WTC11 (cell line): ENCODE measurements at regions not wholly inside any gene's neighbourhood (a gene's known extent, or its start where the extent isn't known, plus 50 kb on each side); places are given as distances from the start of the nearest gene placed in this dataset.

Source experiments
- AR ChIP-seq: fragments of 250-450 bp; sonication (Bioruptor Pico); IDR thresholded peaks from 2 replicates; pipeline ENCODE4 v1.9.0; 2021; ENCODE audit warnings: mild to moderate bottlenecking
- E2F1 ChIP-seq: sonication (generic); formaldehyde crosslinking; IDR thresholded peaks from 2 replicates; pipeline ENCODE4 v1.8.0; 2022; ENCODE audit warnings: mild to moderate bottlenecking, missing genetic modification reagents
- ETV6 ChIP-seq: sonication (generic); formaldehyde crosslinking; IDR thresholded peaks from 2 replicates; pipeline ENCODE4 v1.8.1; 2022; ENCODE audit warnings: mild to moderate bottlenecking, missing genetic modification reagents
- FOXJ3 ChIP-seq: sonication (generic); formaldehyde crosslinking; IDR thresholded peaks from 2 replicates; pipeline ENCODE4 v1.9.0; 2021; ENCODE audit warnings: missing genetic modification reagents, mild to moderate bottlenecking, borderline replicate concordance
- FOXK1 ChIP-seq: sonication (generic); formaldehyde crosslinking; IDR thresholded peaks from 2 replicates; pipeline ENCODE4 v1.8.0; 2022; ENCODE audit warnings: mild to moderate bottlenecking, moderate library complexity, missing genetic modification reagents
- FOXP1 ChIP-seq: sonication (generic); formaldehyde crosslinking; IDR thresholded peaks from 2 replicates; pipeline ENCODE4 v1.8.0; 2022; ENCODE audit warnings: missing genetic modification reagents, mild to moderate bottlenecking, moderate library complexity, borderline replicate concordance
- GABPB1 ChIP-seq: sonication (generic); formaldehyde crosslinking; IDR thresholded peaks from 2 replicates; pipeline ENCODE4 v1.8.1; 2023; ENCODE audit warnings: mild to moderate bottlenecking, missing genetic modification reagents
- GTF2I ChIP-seq: fragments of 250-450 bp; sonication (Bioruptor Pico); conservative IDR thresholded peaks from 2 replicates; pipeline ENCODE4 v1.4.0; 2021; ENCODE audit warnings: mild to moderate bottlenecking
- MAX ChIP-seq: sonication (generic); formaldehyde crosslinking; IDR thresholded peaks from 2 replicates; pipeline ENCODE4 v1.8.0; 2022; ENCODE audit warnings: mild to moderate bottlenecking, missing genetic modification reagents
- MXD4 ChIP-seq: fragments of 250-450 bp; sonication (Bioruptor Pico); IDR thresholded peaks from 2 replicates; pipeline ENCODE4 v1.8.0; 2021; ENCODE audit warnings: mild to moderate bottlenecking, moderate library complexity, borderline replicate concordance
- MYBL2 ChIP-seq: sonication (generic); formaldehyde crosslinking; IDR thresholded peaks from 2 replicates; pipeline ENCODE4 v1.8.1; 2023; ENCODE audit warnings: mild to moderate bottlenecking, moderate library complexity, missing genetic modification reagents
- NFATC4 ChIP-seq: fragments of 250-450 bp; sonication (Bioruptor Pico); IDR thresholded peaks from 2 replicates; pipeline ENCODE4 v1.9.0; 2021; ENCODE audit warnings: mild to moderate bottlenecking
- NFE2L1 ChIP-seq: sonication (generic); formaldehyde crosslinking; IDR thresholded peaks from 2 replicates; pipeline ENCODE4 v1.8.1; 2023; ENCODE audit warnings: missing genetic modification reagents
- RORB ChIP-seq: fragments of 250-450 bp; sonication (Bioruptor Pico); IDR thresholded peaks from 2 replicates; pipeline ENCODE4 v1.9.0; 2021; ENCODE audit warnings: mild to moderate bottlenecking
- STAT6 ChIP-seq: sonication (generic); formaldehyde crosslinking; conservative IDR thresholded peaks from 2 replicates; pipeline ENCODE4 v1.8.1; 2023; ENCODE audit warnings: mild to moderate bottlenecking, low read depth, missing genetic modification reagents, moderate library complexity
- TCF7 ChIP-seq: sonication (generic); formaldehyde crosslinking; IDR thresholded peaks from 2 replicates; pipeline ENCODE4 v1.8.0; 2022; ENCODE audit warnings: mild to moderate bottlenecking, low read depth, missing genetic modification reagents, moderate library complexity
- TEAD1 ChIP-seq: sonication (generic); formaldehyde crosslinking; IDR thresholded peaks from 2 replicates; pipeline ENCODE4 v1.8.0; 2022; ENCODE audit warnings: mild to moderate bottlenecking, missing genetic modification reagents
- ZBTB21 ChIP-seq: sonication (generic); formaldehyde crosslinking; IDR thresholded peaks from 2 replicates; pipeline ENCODE4 v1.8.1; 2023; ENCODE audit warnings: mild to moderate bottlenecking, missing genetic modification reagents, borderline replicate concordance
- ZNF423 ChIP-seq: fragments of 250-450 bp; sonication (Bioruptor Pico); IDR thresholded peaks from 2 replicates; pipeline ENCODE4 v2.1.2; 2022; ENCODE audit warnings: mild to moderate bottlenecking, moderate library complexity
- TF ChIP-seq, protein P1 (sequence below): fragments of 250-450 bp; sonication (Bioruptor Pico); IDR thresholded peaks from 2 replicates; pipeline ENCODE4 v1.8.0; 2021; ENCODE audit warnings: mild to moderate bottlenecking
- TF ChIP-seq, protein P2 (sequence below): sonication (generic); formaldehyde crosslinking; IDR thresholded peaks from 2 replicates; pipeline ENCODE4 v1.8.1; 2023; ENCODE audit warnings: mild to moderate bottlenecking, missing genetic modification reagents, borderline replicate concordance
- TF ChIP-seq, protein P3 (sequence below): fragments of 250-450 bp; sonication (Bioruptor Pico); conservative IDR thresholded peaks from 2 replicates; pipeline ENCODE4 v1.9.0; 2021; ENCODE audit warnings: mild to moderate bottlenecking

DNA sequence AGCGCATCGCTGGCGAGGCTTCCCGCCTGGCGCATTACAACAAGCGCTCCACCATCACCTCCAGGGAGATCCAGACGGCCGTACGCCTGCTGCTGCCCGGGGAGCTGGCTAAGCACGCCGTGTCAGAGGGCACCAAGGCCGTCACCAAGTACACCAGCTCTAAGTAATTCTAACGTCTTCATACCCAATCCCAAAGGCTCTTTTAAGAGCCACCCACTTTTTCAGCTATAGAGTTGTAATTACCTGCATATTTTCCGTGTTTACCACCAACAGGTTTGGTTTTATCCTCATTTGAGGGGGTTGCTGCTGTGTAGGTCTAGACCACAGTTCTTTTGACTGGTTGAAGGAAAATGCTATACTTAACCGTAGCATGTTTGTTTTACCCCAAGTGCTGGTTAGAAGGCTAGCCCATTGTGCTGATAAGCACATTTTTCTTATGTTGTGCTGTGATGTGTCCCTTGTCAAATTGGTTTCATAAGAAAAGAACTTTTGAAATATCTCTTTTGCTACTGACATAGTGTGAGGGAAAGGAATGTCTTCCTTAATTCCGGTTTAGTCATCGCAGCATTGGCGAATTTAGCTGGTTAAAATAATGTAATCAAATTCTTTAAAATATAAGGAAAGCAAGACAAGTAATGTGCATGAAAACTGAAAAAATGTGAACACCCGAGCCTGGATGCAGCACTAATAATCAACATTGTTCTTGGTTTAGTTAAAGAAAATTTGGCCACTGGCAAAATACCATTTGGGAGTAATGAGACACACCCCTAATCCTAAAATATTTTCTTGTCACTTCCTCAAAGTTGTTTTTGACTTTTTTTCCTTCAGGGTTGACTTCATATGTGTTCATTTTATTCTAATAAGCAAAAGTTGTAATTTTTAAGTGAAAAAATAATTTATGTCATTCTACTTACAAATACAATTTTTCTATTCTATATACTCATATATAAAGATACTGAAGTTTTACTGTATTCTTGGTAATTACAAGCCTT lies 112.8 kb downstream of the HFE start (continued):
- TF ChIP-seq STAT6 (CRISPR knock-in tag) (no peak), MYBL2 (no peak), RORB (CRISPR knock-in tag) (no peak), NFATC4 (CRISPR knock-in tag) (peak; percentile 10; the same call in 1 of the 2 replicates), NFE2L1 (CRISPR knock-in tag) (no peak), FOXJ3 (CRISPR knock-in tag) (no peak), E2F1 (CRISPR knock-in tag) (no peak), TCF7 (CRISPR knock-in tag) (no peak), FOXK1 (CRISPR knock-in tag) (no peak), AR (CRISPR knock-in tag) (peak; percentile 76; the same call in 1 of the 2 replicates), GABPB1 (CRISPR knock-in tag) (no peak), TEAD1 (CRISPR knock-in tag) (no peak), ETV6 (no peak), MAX (CRISPR knock-in tag) (no peak; the same call in 1 of the 2 replicates), FOXP1 (CRISPR knock-in tag) (0 out of 2 replicates have a peak, but pooled peaks have one; percentile 38), ZBTB21 (no peak), MXD4 (CRISPR knock-in tag) (no peak), GTF2I (CRISPR knock-in tag) (no peak), ZNF423 (CRISPR knock-in tag) (no peak)
- TF ChIP-seq, protein P1, sequence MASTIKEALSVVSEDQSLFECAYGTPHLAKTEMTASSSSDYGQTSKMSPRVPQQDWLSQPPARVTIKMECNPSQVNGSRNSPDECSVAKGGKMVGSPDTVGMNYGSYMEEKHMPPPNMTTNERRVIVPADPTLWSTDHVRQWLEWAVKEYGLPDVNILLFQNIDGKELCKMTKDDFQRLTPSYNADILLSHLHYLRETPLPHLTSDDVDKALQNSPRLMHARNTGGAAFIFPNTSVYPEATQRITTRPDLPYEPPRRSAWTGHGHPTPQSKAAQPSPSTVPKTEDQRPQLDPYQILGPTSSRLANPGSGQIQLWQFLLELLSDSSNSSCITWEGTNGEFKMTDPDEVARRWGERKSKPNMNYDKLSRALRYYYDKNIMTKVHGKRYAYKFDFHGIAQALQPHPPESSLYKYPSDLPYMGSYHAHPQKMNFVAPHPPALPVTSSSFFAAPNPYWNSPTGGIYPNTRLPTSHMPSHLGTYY (CRISPR knock-in tag): peak; percentile 71; the same call in 1 of the 2 replicates
- TF ChIP-seq, protein P2, sequence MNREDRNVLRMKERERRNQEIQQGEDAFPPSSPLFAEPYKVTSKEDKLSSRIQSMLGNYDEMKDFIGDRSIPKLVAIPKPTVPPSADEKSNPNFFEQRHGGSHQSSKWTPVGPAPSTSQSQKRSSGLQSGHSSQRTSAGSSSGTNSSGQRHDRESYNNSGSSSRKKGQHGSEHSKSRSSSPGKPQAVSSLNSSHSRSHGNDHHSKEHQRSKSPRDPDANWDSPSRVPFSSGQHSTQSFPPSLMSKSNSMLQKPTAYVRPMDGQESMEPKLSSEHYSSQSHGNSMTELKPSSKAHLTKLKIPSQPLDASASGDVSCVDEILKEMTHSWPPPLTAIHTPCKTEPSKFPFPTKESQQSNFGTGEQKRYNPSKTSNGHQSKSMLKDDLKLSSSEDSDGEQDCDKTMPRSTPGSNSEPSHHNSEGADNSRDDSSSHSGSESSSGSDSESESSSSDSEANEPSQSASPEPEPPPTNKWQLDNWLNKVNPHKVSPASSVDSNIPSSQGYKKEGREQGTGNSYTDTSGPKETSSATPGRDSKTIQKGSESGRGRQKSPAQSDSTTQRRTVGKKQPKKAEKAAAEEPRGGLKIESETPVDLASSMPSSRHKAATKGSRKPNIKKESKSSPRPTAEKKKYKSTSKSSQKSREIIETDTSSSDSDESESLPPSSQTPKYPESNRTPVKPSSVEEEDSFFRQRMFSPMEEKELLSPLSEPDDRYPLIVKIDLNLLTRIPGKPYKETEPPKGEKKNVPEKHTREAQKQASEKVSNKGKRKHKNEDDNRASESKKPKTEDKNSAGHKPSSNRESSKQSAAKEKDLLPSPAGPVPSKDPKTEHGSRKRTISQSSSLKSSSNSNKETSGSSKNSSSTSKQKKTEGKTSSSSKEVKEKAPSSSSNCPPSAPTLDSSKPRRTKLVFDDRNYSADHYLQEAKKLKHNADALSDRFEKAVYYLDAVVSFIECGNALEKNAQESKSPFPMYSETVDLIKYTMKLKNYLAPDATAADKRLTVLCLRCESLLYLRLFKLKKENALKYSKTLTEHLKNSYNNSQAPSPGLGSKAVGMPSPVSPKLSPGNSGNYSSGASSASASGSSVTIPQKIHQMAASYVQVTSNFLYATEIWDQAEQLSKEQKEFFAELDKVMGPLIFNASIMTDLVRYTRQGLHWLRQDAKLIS (CRISPR knock-in tag): no peak
- TF ChIP-seq, protein P3, sequence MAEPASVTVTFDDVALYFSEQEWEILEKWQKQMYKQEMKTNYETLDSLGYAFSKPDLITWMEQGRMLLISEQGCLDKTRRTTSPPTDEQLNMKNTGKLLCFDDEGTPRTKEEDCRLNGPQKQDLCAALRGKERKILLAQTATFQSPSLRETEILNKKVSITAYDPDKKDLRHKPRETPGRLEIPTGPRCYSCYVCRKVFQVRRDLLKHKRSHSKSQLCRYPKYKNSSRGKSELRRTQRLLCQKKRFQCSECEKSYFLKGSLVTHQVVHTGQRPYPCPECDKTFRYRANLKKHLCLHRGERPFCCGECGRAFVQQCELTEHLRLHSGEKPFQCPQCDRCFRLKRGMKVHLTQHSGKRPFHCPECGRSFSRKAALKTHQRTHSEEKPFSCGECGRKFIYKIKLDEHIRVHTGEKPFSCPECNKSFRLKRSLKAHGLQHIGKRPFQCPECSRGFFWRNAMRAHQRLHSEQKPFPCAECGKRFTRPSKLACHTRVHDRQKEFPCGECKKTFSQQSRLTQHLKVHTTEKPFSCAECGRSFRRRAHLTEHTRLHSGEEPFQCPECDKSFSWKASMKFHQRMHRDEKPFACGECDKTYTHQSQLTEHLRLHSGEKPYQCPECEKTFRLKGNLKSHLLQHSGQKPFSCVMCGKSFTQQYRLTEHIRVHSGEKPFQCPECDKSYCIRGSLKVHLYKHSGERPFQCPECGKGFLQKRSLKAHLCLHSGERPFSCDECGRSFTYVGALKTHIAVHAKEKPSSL (CRISPR knock-in tag): peak; percentile 90
